OCI-LY1 (cell line): ENCODE measurements at regions not wholly inside any gene's neighbourhood (a gene's known extent, or its start where the extent isn't known, plus 50 kb on each side); places are given as distances from the start of the nearest gene placed in this dataset.

ENCODE experiments used
- H2AFZ ChIP-seq: fragments of 200-600 bp; sonication (generic), shearing (Covaris generic); 2 replicates; pipeline ENCODE4 v1.6.0; 2014; ENCODE audit warnings: antibody characterized with exemption, mild to moderate bottlenecking, low read length
- H3F3A ChIP-seq: fragments of 200-600 bp; sonication (generic), shearing (Covaris generic); 2 replicates; pipeline ENCODE4 v1.6.0; 2014; ENCODE audit warnings: mild to moderate bottlenecking, antibody characterized with exemption, low read length, moderate library complexity; ENCODE audit not compliant: insufficient read depth
- H3K27ac ChIP-seq: fragments of 200-600 bp; sonication (generic); 2 replicates; pipeline ENCODE4 v1.5.1; 2014; ENCODE audit warnings: low read length, mixed run types, mild to moderate bottlenecking, low read depth; ENCODE audit not compliant: poor library complexity, severe bottlenecking
- H3K27me3 ChIP-seq: fragments of 200-600 bp; sonication (generic); 2 replicates; pipeline ENCODE4 v1.6.0; 2014; ENCODE audit warnings: antibody characterized with exemption, mild to moderate bottlenecking, low read length, moderate library complexity; ENCODE audit not compliant: insufficient read depth
- H3K36me3 ChIP-seq: fragments of 200-600 bp; sonication (generic); 2 replicates; pipeline ENCODE4 v1.6.1; 2014; ENCODE audit warnings: mild to moderate bottlenecking, antibody characterized with exemption, low read length, moderate library complexity, mixed read lengths; ENCODE audit not compliant: insufficient read depth
- H3K4me1 ChIP-seq: fragments of 200-600 bp; sonication (generic); 2 replicates; pipeline ENCODE4 v1.5.1; 2014; ENCODE audit warnings: mild to moderate bottlenecking, low read length, moderate library complexity; ENCODE audit not compliant: insufficient read depth, severe bottlenecking
- H3K4me2 ChIP-seq: fragments of 200-600 bp; sonication (generic), shearing (Covaris generic); 2 replicates; pipeline ENCODE4 v1.6.1; 2014; ENCODE audit warnings: low read length
- H3K4me3 ChIP-seq: fragments of 200-600 bp; sonication (generic); 2 replicates; pipeline ENCODE4 v1.5.1; 2014; ENCODE audit warnings: low read length, low read depth, mild to moderate bottlenecking, mixed read lengths; ENCODE audit not compliant: poor library complexity, severe bottlenecking
- H3K79me2 ChIP-seq: fragments of 200-600 bp; shearing (Covaris generic); 2 replicates; pipeline ENCODE4 v1.6.1; 2016; ENCODE audit warnings: mixed run types, low read length, mixed read lengths; ENCODE audit not compliant: insufficient read depth
- H3K9ac ChIP-seq: fragments of 200-600 bp; sonication (generic), shearing (Covaris generic); 2 replicates; pipeline ENCODE4 v1.6.1; 2014; ENCODE audit warnings: mild to moderate bottlenecking, low read length, mixed read lengths
- H3K9me2 ChIP-seq: fragments of 200-600 bp; sonication (generic), shearing (Covaris generic); 2 replicates; pipeline ENCODE4 v1.6.1; 2014; ENCODE audit warnings: low read depth, mild to moderate bottlenecking, low read length, mixed read lengths
- H3K9me3 ChIP-seq: fragments of 200-600 bp; shearing (Covaris generic); 2 replicates; pipeline ENCODE4 v1.6.1; 2014; ENCODE audit warnings: low read length, mixed read lengths
- H4K20me1 ChIP-seq: fragments of 200-600 bp; sonication (generic), shearing (Covaris generic); 2 replicates; pipeline ENCODE4 v1.6.0; 2016; ENCODE audit warnings: mild to moderate bottlenecking, low read length; ENCODE audit not compliant: insufficient read depth
- CTCF ChIP-seq: fragments of 200-600 bp; sonication (generic), shearing (Covaris generic); IDR thresholded peaks from 2 replicates; pipeline ENCODE4 v1.5.1; 2017; ENCODE audit warnings: mild to moderate bottlenecking, antibody characterized with exemption, low read length, moderate library complexity, mixed read lengths
- EZH2 ChIP-seq: fragments of 200-600 bp; sonication (generic), shearing (Covaris generic); IDR thresholded peaks from 2 replicates; pipeline ENCODE4 v1.8.0; 2017; ENCODE audit warnings: borderline replicate concordance, mixed run types, mild to moderate bottlenecking, antibody characterized with exemption, low read length, moderate library complexity, mixed read lengths

DNA sequence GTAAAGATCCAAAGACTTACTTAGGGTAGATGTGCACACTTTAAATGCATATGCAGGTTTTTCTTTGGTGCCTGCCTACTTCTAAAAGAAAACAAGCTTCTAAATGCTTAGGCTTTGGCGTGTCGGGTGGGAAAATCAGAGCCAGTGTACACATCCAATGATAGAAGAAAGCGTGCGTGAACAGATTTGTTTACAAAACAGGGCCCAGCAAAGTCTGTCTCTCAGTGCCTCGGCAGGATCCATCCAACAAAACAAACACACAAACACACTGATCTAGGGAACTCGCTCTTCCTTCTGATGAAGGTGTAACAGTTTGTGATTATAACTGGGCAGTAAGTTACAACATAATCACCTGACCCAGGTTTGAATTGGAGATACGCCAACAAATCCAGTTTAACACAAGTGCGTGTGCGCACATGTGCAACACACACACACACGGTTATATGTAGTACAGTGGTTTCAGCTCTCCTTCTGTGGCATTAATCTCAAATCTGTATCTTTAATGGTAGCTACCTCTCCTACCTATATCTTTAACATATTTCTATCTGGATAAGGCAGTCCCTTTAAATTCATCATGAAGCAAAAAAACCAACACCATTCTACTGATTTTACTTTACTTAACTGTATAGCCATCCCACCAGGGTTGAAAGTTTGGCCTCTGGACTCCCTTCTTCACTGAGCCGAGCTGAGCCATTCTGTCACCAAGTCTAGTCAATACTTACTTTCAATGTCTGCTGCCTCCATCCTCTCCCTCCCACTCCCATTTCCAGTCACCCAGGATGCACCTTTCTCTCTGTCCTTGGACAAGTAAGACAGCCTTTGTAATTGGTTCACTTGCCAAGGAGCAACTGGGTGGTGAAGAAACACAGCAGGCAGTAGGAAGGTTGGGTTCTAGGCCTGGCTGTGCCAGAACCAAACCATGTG is 184.4 kb upstream of the KLF14 start:
- Histone ChIP-seq H3K27ac (peak overlapping the region; percentile 81), H2AFZ (no peak overlapping the region), H3K9me2 (no peaks in the 10 kb centered on the region), H4K20me1 (no peaks in the 10 kb centered on the region), H3K4me3 (no peak overlapping the region), H3K4me2 (peak overlapping the region; percentile 19; the same call in 1 of the 2 replicates), H3K9ac (peak overlapping the region; percentile 1; the same call in 1 of the 2 replicates), H3K36me3 (peaks cover 37% of the 10 kb centered on the region), H3K9me3 (no peaks in the 10 kb centered on the region), H3K27me3 (no peaks in the 10 kb centered on the region), H3K4me1 (peaks cover 61% of the 10 kb centered on the region), H3F3A (no peaks in the 10 kb centered on the region; the same call in 1 of the 2 replicates), H3K79me2 (no peaks in the 10 kb centered on the region)
- TF ChIP-seq CTCF: no peak
- no peak for TF ChIP-seq EZH2

DNA sequence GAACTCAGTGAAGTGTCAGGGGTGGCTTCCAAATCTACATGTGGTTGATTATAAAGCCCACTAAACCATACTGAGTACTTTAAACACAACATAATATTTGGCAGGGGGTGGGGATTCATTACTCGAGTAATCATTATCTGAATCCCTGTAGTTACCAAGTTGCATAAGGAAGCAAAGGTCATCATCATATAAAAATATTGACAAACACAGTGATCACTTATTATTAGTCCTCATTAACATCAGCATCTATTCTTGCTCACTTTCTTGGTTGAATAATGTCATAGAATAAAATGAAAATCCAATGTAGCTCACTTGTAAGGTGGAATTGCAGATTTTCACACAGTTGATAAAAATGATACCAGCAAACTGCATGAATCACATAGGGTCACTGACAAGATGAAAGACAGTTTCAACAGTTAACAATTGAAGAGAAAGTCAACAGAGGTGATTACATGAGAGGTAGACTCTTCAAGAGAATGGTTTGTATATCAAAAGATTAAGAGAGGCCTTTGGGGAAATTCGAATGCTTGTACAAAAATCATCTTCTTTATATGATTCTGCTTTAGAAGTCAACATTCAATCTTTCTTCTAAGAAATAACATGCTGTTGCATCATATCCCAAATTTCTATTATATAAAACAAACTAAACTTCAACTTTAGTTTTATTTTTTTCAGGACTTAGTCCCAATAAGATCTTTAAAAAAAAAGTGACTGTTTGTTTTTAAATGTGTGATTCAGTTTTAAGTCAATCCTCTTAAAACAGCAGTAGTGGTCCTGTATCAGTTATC is 185.5 kb upstream of the KLF14 start:
- no peaks in the 10 kb centered on the region for H3K9me2 ChIP-seq
- H3K79me2 ChIP-seq: no peaks in the 10 kb centered on the region
- H4K20me1 ChIP-seq: no peaks in the 10 kb centered on the region
- no peaks in the 10 kb centered on the region for H3K27me3 ChIP-seq
- H3K4me2 ChIP-seq: no peak overlapping the region
- peaks cover 50% of the 10 kb centered on the region for H3K4me1 ChIP-seq
- peak overlapping the region; percentile 81 for H3K27ac ChIP-seq
- H2AFZ ChIP-seq: no peak overlapping the region
- H3K4me3 ChIP-seq: no peak overlapping the region
- H3F3A ChIP-seq: no peaks in the 10 kb centered on the region; the same call in 1 of the 2 replicates
- H3K9me3 ChIP-seq: no peaks in the 10 kb centered on the region
- H3K9ac ChIP-seq: no peak overlapping the region
- TF ChIP-seq EZH2: no peak
- TF ChIP-seq CTCF: no peak
- peaks cover 47% of the 10 kb centered on the region for H3K36me3 ChIP-seq

GRCh38 chr7:130920122-130920521 is 186.1 kb upstream of the KLF14 start:
- Histone ChIP-seq H4K20me1 (no peaks in the 10 kb centered on the region), H3K4me1 (peaks cover 44% of the 10 kb centered on the region), H3K27ac (no peak overlapping the region), H2AFZ (no peak overlapping the region), H3K9me2 (no peaks in the 10 kb centered on the region), H3K4me3 (no peak overlapping the region), H3K79me2 (no peaks in the 10 kb centered on the region), H3F3A (no peaks in the 10 kb centered on the region; the same call in 1 of the 2 replicates), H3K9ac (no peak overlapping the region), H3K9me3 (no peaks in the 10 kb centered on the region), H3K4me2 (no peak overlapping the region), H3K36me3 (peaks cover 50% of the 10 kb centered on the region), H3K27me3 (no peaks in the 10 kb centered on the region)
- TF ChIP-seq CTCF: no peak
- no peak for TF ChIP-seq EZH2
